ENCODE measurements at regions not wholly inside any gene's neighbourhood (a gene's known extent, or its start where the extent isn't known, plus 50 kb on each side); places are given as distances from the start of the nearest gene placed in this dataset.

DNA sequence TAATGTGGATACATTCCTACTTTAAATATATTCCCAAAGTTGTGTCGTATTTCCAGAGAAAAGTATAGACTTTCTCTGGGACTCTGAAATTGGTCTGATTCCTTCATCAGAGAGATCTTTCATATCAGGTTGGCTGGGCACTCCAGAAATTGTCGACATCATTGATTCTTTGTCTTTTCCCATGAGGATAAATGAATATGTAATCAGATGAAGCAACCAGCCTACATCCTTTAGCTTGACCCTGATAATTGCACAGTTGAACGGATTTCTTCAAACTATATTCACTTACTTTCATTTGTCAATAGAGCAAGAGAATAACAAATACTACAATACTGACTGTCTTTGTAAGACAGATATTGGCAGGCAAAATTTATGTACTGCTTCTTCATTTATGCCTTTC lies 680.2 kb upstream of the LRRTM4 start:
- H3K36me3 ChIP-seq = no peaks in the 10 kb centered on the region
- H3K4me1 ChIP-seq = no peaks in the 10 kb centered on the region
- intact Hi-C loops (cut with DNase I; ENCODE audit: low total_unique reads) (no loop called here), in situ Hi-C loops (cut with MboI; ENCODE audit: low pct_ligation_motif_present in 1 of 4, low pct_unique_long_range_greater_than_20kb in 1 of 4, low sequenced_read_pairs in 3 of 4) (no loop called here)
- H3K27ac ChIP-seq = no peak overlapping the region
- TF ChIP-seq, protein P1, sequence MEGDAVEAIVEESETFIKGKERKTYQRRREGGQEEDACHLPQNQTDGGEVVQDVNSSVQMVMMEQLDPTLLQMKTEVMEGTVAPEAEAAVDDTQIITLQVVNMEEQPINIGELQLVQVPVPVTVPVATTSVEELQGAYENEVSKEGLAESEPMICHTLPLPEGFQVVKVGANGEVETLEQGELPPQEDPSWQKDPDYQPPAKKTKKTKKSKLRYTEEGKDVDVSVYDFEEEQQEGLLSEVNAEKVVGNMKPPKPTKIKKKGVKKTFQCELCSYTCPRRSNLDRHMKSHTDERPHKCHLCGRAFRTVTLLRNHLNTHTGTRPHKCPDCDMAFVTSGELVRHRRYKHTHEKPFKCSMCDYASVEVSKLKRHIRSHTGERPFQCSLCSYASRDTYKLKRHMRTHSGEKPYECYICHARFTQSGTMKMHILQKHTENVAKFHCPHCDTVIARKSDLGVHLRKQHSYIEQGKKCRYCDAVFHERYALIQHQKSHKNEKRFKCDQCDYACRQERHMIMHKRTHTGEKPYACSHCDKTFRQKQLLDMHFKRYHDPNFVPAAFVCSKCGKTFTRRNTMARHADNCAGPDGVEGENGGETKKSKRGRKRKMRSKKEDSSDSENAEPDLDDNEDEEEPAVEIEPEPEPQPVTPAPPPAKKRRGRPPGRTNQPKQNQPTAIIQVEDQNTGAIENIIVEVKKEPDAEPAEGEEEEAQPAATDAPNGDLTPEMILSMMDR (IDR thresholded peaks at IDR 0.05) = no peak
- 71 to 79% methylated on average over 3 of the region's 3 CpGs for WGBS, 2 donors (ENCODE audit: low coverage in 1 of 2)
- DNase-seq = no peak
- no peak overlapping the region for H3K4me3 ChIP-seq
- H3K27me3 ChIP-seq = no peaks in the 10 kb centered on the region
- H3K9me3 ChIP-seq = no peaks in the 10 kb centered on the region

DNA sequence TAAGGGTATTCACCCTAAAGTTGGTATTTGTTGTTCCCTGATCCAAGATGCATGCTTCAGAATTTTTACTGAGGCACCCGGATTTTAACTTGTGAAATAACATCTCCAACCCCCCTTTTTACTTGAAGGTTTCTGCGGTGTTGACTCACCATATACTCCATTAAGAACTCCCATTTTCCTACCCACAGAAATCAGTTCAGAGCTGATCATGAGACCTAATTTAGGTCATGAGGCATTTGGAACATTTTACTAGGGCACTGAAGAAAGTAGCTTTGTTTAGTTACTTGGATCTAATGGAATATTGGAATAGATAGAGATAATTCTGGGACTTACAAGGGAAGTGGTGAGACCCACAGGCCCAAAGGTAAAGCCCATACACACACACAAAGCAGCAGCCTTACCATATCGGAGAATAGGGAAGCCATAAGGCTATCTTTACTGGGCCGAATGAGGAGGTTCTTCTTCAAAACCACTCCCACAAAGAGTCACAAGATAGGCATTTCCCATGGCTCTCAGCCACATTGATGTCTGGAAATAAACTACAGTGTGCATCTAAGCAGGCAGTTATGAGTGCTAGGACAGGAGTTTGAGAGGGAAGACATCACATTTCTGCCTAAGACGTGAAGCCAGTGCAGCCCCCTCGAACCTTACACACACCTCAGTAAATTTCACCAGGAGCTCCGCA lies 681.0 kb upstream of the LRRTM4 start:
- Histone ChIP-seq H3K4me3 (no peak overlapping the region), H3K9me3 (no peaks in the 10 kb centered on the region), H3K27me3 (no peaks in the 10 kb centered on the region), H3K27ac (no peak overlapping the region), H3K36me3 (no peaks in the 10 kb centered on the region), H3K4me1 (no peaks in the 10 kb centered on the region)
- intact Hi-C loops (cut with DNase I; ENCODE audit: low total_unique reads) (no loop called here), in situ Hi-C loops (cut with MboI; ENCODE audit: low pct_ligation_motif_present in 1 of 4, low pct_unique_long_range_greater_than_20kb in 1 of 4, low sequenced_read_pairs in 3 of 4) (no loop called here)
- 90 to 100% methylated on average over 1 to 6 of the region's 7 CpGs for WGBS, 2 donors (ENCODE audit: low coverage in 1 of 2)
- TF ChIP-seq EP300 (IDR thresholded peaks at IDR 0.05; ENCODE audit: low read depth) (no peak), POLR2AphosphoS5 (IDR thresholded peaks at IDR 0.05) (no peak), POLR2A (IDR thresholded peaks at IDR 0.05) (no peak)
- TF ChIP-seq, protein P1 (IDR thresholded peaks at IDR 0.05) = no peak
- DNase-seq = no peak

DNA sequence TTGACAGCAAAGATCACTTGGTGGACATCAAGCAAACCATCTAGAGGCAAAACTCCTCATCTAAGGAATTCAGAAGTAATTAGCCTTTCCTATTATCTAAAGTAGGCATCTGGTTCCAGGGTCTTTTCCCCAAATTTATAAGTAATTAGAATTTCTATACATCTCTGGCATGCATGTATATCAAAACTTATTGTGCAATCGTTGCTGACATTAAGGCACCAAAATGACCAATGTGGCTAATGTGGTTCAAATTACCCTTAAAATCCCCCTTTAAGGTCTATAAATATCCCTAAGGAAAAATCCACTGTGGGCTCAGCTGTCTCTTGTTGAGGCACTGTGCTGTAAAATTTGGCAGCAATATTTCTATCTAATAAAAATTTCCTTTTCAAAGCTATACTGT lies 695.9 kb upstream of the LRRTM4 start:
- WGBS, 2 donors (ENCODE audit: low coverage in 1 of 2) = 75 to 100% methylated on average over 1 of the region's 1 CpG
- Histone ChIP-seq H3K27ac (no peak overlapping the region), H3K4me1 (no peaks in the 10 kb centered on the region), H3K9me3 (no peaks in the 10 kb centered on the region), H3K36me3 (no peaks in the 10 kb centered on the region), H3K4me3 (no peak overlapping the region), H3K27me3 (no peaks in the 10 kb centered on the region)
- in situ Hi-C loops (cut with MboI; ENCODE audit: low pct_ligation_motif_present in 1 of 4, low pct_unique_long_range_greater_than_20kb in 1 of 4, low sequenced_read_pairs in 3 of 4) = no loop called here
- DNase-seq = no peak
- intact Hi-C loops (cut with DNase I; ENCODE audit: low total_unique reads) = no loop called here
- TF ChIP-seq EP300 (IDR thresholded peaks at IDR 0.05; ENCODE audit: low read depth) (no peak), POLR2A (IDR thresholded peaks at IDR 0.05) (no peak), POLR2AphosphoS5 (IDR thresholded peaks at IDR 0.05) (no peak)
- TF ChIP-seq, protein P1 (IDR thresholded peaks at IDR 0.05) = no peak

DNA sequence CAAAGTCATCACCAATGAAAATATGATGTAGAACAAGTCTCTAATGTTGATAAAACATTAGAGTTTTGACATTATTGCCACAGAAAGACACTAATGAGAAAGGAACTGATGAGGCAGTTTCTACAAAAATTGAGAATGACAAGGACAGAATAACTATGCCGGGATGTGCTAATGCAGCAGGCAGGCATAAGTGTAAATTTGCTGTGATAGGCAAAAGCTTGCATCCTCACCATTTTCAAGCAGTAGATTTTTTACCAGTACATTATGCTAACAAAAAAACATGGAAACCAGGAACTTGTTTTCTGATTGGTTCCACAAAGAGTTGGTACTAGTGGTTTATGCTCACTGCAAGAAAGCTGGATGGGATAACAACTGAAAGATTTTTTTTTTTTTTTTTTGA lies 715.5 kb upstream of the LRRTM4 start:
- TF ChIP-seq POLR2AphosphoS5 (IDR thresholded peaks at IDR 0.05) (no peak), POLR2A (IDR thresholded peaks at IDR 0.05) (no peak), EP300 (IDR thresholded peaks at IDR 0.05; ENCODE audit: low read depth) (no peak)
- TF ChIP-seq, protein P1 (IDR thresholded peaks at IDR 0.05) = no peak
- WGBS, 2 donors (ENCODE audit: low coverage in 1 of 2) = 75 to 89% methylated on average over 1 of the region's 1 CpG
- in situ Hi-C loops (cut with MboI; ENCODE audit: low pct_ligation_motif_present in 1 of 4, low pct_unique_long_range_greater_than_20kb in 1 of 4, low sequenced_read_pairs in 3 of 4) = no loop called here
- Histone ChIP-seq H3K4me3 (no peak overlapping the region), H3K9me3 (no peaks in the 10 kb centered on the region), H3K4me1 (no peaks in the 10 kb centered on the region), H3K27me3 (no peaks in the 10 kb centered on the region), H3K27ac (no peak overlapping the region), H3K36me3 (no peaks in the 10 kb centered on the region)
- intact Hi-C loops (cut with DNase I; ENCODE audit: low total_unique reads) = no loop called here
- DNase-seq = no peak

Measured in transverse colon (tissue), 4 donors.